SK-N-MC (cell line): ENCODE measurements at regions not wholly inside any gene's neighbourhood (a gene's known extent, or its start where the extent isn't known, plus 50 kb on each side); places are given as distances from the start of the nearest gene placed in this dataset.

Experiments used
- EZH2 ChIP-seq: fragments of 200-600 bp; sonication (generic); IDR thresholded peaks from one replicate; pipeline ENCODE4 v1.6.1; 2017; ENCODE audit warnings: antibody characterized with exemption
- FOXP2 ChIP-seq: optimal IDR thresholded peaks from 2 replicates; pipeline ENCODE3; 2011; ENCODE audit warnings: mild to moderate bottlenecking, moderate library complexity; ENCODE audit not compliant: insufficient read depth; ENCODE audit errors: extremely low read length, control extremely low read depth
- POLR2AphosphoS5 ChIP-seq: IDR thresholded peaks from 2 replicates; pipeline ENCODE4 v1.6.1; 2012; ENCODE audit warnings: mild to moderate bottlenecking, low read depth, low read length, borderline replicate concordance

GRCh38 chr2:103161456-103162289, 399.8 kb downstream of the TMEM182 start:
- TF ChIP-seq EZH2, result no peak
- TF ChIP-seq POLR2AphosphoS5, result no peak
- no peak for TF ChIP-seq FOXP2
